ENCODE measurements at regions not wholly inside any gene's neighbourhood (a gene's known extent, or its start where the extent isn't known, plus 50 kb on each side); places are given as distances from the start of the nearest gene placed in this dataset.

GRCh38 chr4:145396581-145396980 is 85.1 kb upstream of the SMAD1 start:
- no peak for TF ChIP-seq EZH2phosphoT487 (IDR thresholded peaks at IDR 0.05; ENCODE audit: insufficient read depth, low read depth)
- TF ChIP-seq EZH2 (IDR thresholded peaks at IDR 0.05; ENCODE audit: insufficient read depth, poor library complexity, severe bottlenecking): no peak

All from GM23248 (cell line).